NCI-H1694 (cell line): ENCODE measurements at regions not wholly inside any gene's neighbourhood (a gene's known extent, or its start where the extent isn't known, plus 50 kb on each side); places are given as distances from the start of the nearest gene placed in this dataset.
"Not testable (repeated sequence)": the region's sequence is repeated elsewhere in the genome, so short reads cannot be mapped to it uniquely, and the experiment has no call there.

Experiments used
- DNase-seq: peaks from one replicate; lab custom pipeline; 2025; lab: John Stamatoyannopoulos, UW

- no peak for DNase-seq
Measured at GRCh38 chr1:2950926-2951305, 70.4 kb upstream of the ACTRT2 start.

- DNase-seq = no peak
Measured at GRCh38 chr1:2951856-2952255, 69.4 kb upstream of the ACTRT2 start.

- DNase-seq = no peak
Measured at GRCh38 chr1:2952371-2952770, 68.9 kb upstream of the ACTRT2 start.

GRCh38 chr1:2952992-2953391, 68.3 kb upstream of the ACTRT2 start:
- DNase-seq = no peak

GRCh38 chr1:2953688-2954285, 67.5 kb upstream of the ACTRT2 start:
- no peak for DNase-seq

- DNase-seq = no peak
Measured at GRCh38 chr1:2955652-2956051, 65.6 kb upstream of the ACTRT2 start.

GRCh38 chr1:2956576-2956975, 64.7 kb upstream of the ACTRT2 start:
- DNase-seq = no peak

- no peak for DNase-seq
Measured at GRCh38 chr1:2957329-2957728, 63.9 kb upstream of the ACTRT2 start.

- DNase-seq = not testable (repeated sequence)
Measured at GRCh38 chr1:2959881-2960280, 61.4 kb upstream of the ACTRT2 start.

- DNase-seq = no peak
Measured at GRCh38 chr1:2961081-2961480, 60.2 kb upstream of the ACTRT2 start.

GRCh38 chr1:2961661-2962060, 59.6 kb upstream of the ACTRT2 start:
- no peak for DNase-seq

GRCh38 chr1:2962061-2962460, 59.2 kb upstream of the ACTRT2 start:
- DNase-seq = no peak

- DNase-seq = no peak
Measured at GRCh38 chr1:2962541-2962940, 58.7 kb upstream of the ACTRT2 start.

GRCh38 chr1:2962946-2963345, 58.3 kb upstream of the ACTRT2 start:
- DNase-seq = no peak

- DNase-seq = no peak
Measured at GRCh38 chr1:2965676-2966075, 55.6 kb upstream of the ACTRT2 start.

- DNase-seq = no peak
Measured at GRCh38 chr1:2966449-2967328, 54.6 kb upstream of the ACTRT2 start.

GRCh38 chr1:2967329-2967725, 53.9 kb upstream of the ACTRT2 start:
- DNase-seq = no peak

- no peak for DNase-seq
Measured at GRCh38 chr1:2967881-2968280, 53.4 kb upstream of the ACTRT2 start.

- no peak for DNase-seq
Measured at GRCh38 chr1:2968471-2968881, 52.8 kb upstream of the ACTRT2 start.

GRCh38 chr1:2969011-2969844, 52.0 kb upstream of the ACTRT2 start:
- DNase-seq = no peak

- no peak for DNase-seq
Measured at GRCh38 chr1:2969845-2970291, 51.4 kb upstream of the ACTRT2 start.

- DNase-seq = no peak
Measured at GRCh38 chr1:2970311-2971071, 50.8 kb upstream of the ACTRT2 start.
